Medulla oblongata (tissue), 1 donor: ENCODE measurements at regions not wholly inside any gene's neighbourhood (a gene's known extent, or its start where the extent isn't known, plus 50 kb on each side); places are given as distances from the start of the nearest gene placed in this dataset.
"Not testable (repeated sequence)": the region's sequence is repeated elsewhere in the genome, so short reads cannot be mapped to it uniquely, and the experiment has no call there.

Source experiments
- DNase-seq: peaks from one replicate; pipeline ENCODE4 v3.0.0-alpha.2; 2015; ENCODE audit errors: extremely low spot score

GRCh38 chr7:12827920-12828319, 140.5 kb downstream of the ARL4A start:
- DNase-seq = no peak

- no peak for DNase-seq
Measured at GRCh38 chr7:12831024-12831423, 143.6 kb downstream of the ARL4A start.

- no peak for DNase-seq
Measured at GRCh38 chr7:12833829-12834228, 146.4 kb downstream of the ARL4A start.

- no peak for DNase-seq
Measured at GRCh38 chr7:12834782-12835181, 147.3 kb downstream of the ARL4A start.

GRCh38 chr7:12839508-12840153, 152.2 kb downstream of the ARL4A start:
- no peak for DNase-seq

GRCh38 chr7:12844732-12845131, 157.3 kb downstream of the ARL4A start:
- not testable (repeated sequence) for DNase-seq

GRCh38 chr7:12847001-12847400, 159.6 kb downstream of the ARL4A start:
- DNase-seq = no peak

- no peak for DNase-seq
Measured at GRCh38 chr7:12851142-12851541, 163.7 kb downstream of the ARL4A start.

- no peak for DNase-seq
Measured at GRCh38 chr7:12851841-12852240, 164.4 kb downstream of the ARL4A start.

- DNase-seq = no peak
Measured at GRCh38 chr7:12855036-12855435, 167.6 kb downstream of the ARL4A start.

GRCh38 chr7:12859761-12860160, 172.3 kb downstream of the ARL4A start:
- no peak for DNase-seq

GRCh38 chr7:12861070-12861469, 173.6 kb downstream of the ARL4A start:
- DNase-seq = no peak

- no peak for DNase-seq
Measured at GRCh38 chr7:12862146-12862545, 174.7 kb downstream of the ARL4A start.

GRCh38 chr7:12864470-12865046, 177.1 kb downstream of the ARL4A start:
- DNase-seq = no peak

- no peak for DNase-seq
Measured at GRCh38 chr7:12865593-12865992, 178.2 kb downstream of the ARL4A start.

- DNase-seq = no peak
Measured at GRCh38 chr7:12866207-12866606, 178.8 kb downstream of the ARL4A start.

GRCh38 chr7:12868027-12868426, 180.6 kb downstream of the ARL4A start:
- DNase-seq = no peak

- no peak for DNase-seq
Measured at GRCh38 chr7:12870219-12870618, 182.8 kb downstream of the ARL4A start.

- DNase-seq = no peak
Measured at GRCh38 chr7:12872487-12872886, 185.1 kb downstream of the ARL4A start.

GRCh38 chr7:12873571-12873970, 186.1 kb downstream of the ARL4A start:
- DNase-seq = no peak

- no peak for DNase-seq
Measured at GRCh38 chr7:12879139-12879538, 191.7 kb downstream of the ARL4A start.

GRCh38 chr7:12881712-12882111, 194.3 kb downstream of the ARL4A start:
- DNase-seq = no peak

- no peak for DNase-seq
Measured at GRCh38 chr7:12882710-12883109, 195.3 kb downstream of the ARL4A start.

GRCh38 chr7:12884033-12884432, 196.6 kb downstream of the ARL4A start:
- DNase-seq = no peak
